Endodermal cell (in vitro differentiated cells): ENCODE measurements at regions not wholly inside any gene's neighbourhood (a gene's known extent, or its start where the extent isn't known, plus 50 kb on each side); places are given as distances from the start of the nearest gene placed in this dataset.

Source experiments
- DNase-seq: peaks from one replicate; pipeline ENCODE4 v3.0.0-alpha.2; 2017
- H3K27ac ChIP-seq: 2 replicates; pipeline ENCODE4 v1.5.1; 2013; ENCODE audit warnings: mild to moderate bottlenecking, low read depth, low read length, moderate library complexity
- H3K27me3 ChIP-seq: 2 replicates; pipeline ENCODE4 v1.6.1; 2013; ENCODE audit warnings: mild to moderate bottlenecking, low read length, moderate library complexity; ENCODE audit not compliant: insufficient read depth, control insufficient read depth, poor library complexity, severe bottlenecking
- H3K36me3 ChIP-seq: 2 replicates; pipeline ENCODE4 v1.7.0; 2013; ENCODE audit warnings: mild to moderate bottlenecking, low read length, moderate library complexity; ENCODE audit not compliant: control insufficient read depth, insufficient read depth
- H3K4me1 ChIP-seq: one replicate; pipeline ENCODE4 v1.7.0; 2013; ENCODE audit warnings: low read length; ENCODE audit not compliant: control insufficient read depth, insufficient read depth
- H3K4me3 ChIP-seq: 2 replicates; pipeline ENCODE4 v1.5.1; 2013; ENCODE audit warnings: mild to moderate bottlenecking, low read length, moderate library complexity
- H3K9ac ChIP-seq: 2 replicates; pipeline ENCODE4 v1.6.1; 2013; ENCODE audit warnings: mild to moderate bottlenecking, low read length, moderate library complexity; ENCODE audit not compliant: poor library complexity, severe bottlenecking; ENCODE audit errors: extremely low read depth
- H3K9me3 ChIP-seq: 2 replicates; pipeline ENCODE4 v1.6.1; 2013; ENCODE audit warnings: mild to moderate bottlenecking, low read length, moderate library complexity; ENCODE audit not compliant: control insufficient read depth
- H3K27ac Mint-ChIP-seq: 2 replicates; pipeline ENCODE4 v1.8.0; 2020; ENCODE audit warnings: mixed read lengths
- H3K27me3 Mint-ChIP-seq: 2 replicates; pipeline ENCODE4 v1.8.0; 2021; ENCODE audit warnings: mild to moderate bottlenecking, mixed read lengths; ENCODE audit not compliant: insufficient read depth
- H3K36me3 Mint-ChIP-seq: 2 replicates; pipeline ENCODE4 v1.8.0; 2020; ENCODE audit warnings: low read depth, mixed read lengths
- H3K4me1 Mint-ChIP-seq: 2 replicates; pipeline ENCODE4 v1.8.0; 2020; ENCODE audit warnings: mixed read lengths
- H3K4me3 Mint-ChIP-seq: 2 replicates; pipeline ENCODE4 v1.8.0; 2020; ENCODE audit warnings: mild to moderate bottlenecking, moderate library complexity, mixed read lengths
- H3K9me3 Mint-ChIP-seq: 2 replicates; pipeline ENCODE4 v1.8.0; 2020; ENCODE audit warnings: mild to moderate bottlenecking, mixed read lengths
- WGBS, 2 experiments: methylation state at CpG; one replicate each; pipeline versions ENCODE4 v1.1.5 to v1.1.7; 2013; ENCODE audit warnings: missing lambda C conversion rate in 2 of 2, mixed read lengths in 1 of 2; ENCODE audit not compliant: insufficient coverage in 1 of 2, insufficient read length in 1 of 2; 5-methylcytosine and 5-hydroxymethylcytosine counted together
- TF ChIP-seq, protein P1 (sequence below): fragments of 200-600 bp; sonication (generic); conservative IDR thresholded peaks from 2 replicates; pipeline ENCODE4 v1.5.0; 2021; ENCODE audit warnings: antibody characterized with exemption, mild to moderate bottlenecking

DNA sequence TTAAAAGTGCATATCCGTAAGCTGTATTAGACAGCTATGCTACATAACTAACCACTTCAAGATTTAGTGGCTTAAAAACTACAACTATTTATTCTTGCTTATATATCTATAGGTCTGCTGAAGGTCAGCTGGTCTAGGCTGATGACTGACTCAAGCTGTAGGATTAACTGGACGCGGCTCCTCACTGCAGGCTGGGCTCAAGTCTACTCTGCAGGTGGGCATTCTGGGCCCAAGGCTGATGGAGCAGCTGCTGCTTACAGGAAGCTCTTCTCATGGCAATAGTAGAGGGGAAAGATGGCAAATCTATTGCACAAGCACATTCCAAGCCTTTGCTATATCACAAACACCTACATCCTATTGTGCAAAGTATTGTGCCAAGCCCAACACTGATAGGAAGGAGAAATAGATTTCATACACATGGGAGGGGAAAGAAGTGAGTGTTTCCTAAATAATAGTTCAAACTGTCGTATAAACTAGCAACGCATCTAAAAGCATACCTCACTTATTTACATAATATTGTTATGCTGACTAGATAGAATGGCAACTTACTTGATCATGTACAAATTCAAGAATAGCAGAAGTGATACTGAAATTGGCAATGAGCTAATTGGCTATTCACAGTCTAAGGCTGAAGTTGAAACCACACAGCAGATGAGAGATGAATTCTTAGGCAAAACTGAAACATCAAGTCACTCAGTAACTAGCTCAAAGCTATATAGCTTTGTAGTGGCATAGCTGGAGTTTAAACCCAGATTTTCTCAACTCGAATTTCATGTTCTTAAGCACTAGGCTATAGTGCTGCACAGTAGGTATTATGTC, 263.8 kb downstream of the NKX6-1 start:
- H3K9me3 Mint-ChIP-seq, result no peaks in the 10 kb centered on the region
- no peak overlapping the region for H3K4me3 Mint-ChIP-seq
- Histone ChIP-seq H3K9ac (no peak overlapping the region), H3K27me3 (no peaks in the 10 kb centered on the region), H3K36me3 (no peaks in the 10 kb centered on the region), H3K4me1 (no peaks in the 10 kb centered on the region), H3K27ac (no peak overlapping the region), H3K4me3 (no peak overlapping the region), H3K9me3 (no peaks in the 10 kb centered on the region)
- TF ChIP-seq, protein P1, sequence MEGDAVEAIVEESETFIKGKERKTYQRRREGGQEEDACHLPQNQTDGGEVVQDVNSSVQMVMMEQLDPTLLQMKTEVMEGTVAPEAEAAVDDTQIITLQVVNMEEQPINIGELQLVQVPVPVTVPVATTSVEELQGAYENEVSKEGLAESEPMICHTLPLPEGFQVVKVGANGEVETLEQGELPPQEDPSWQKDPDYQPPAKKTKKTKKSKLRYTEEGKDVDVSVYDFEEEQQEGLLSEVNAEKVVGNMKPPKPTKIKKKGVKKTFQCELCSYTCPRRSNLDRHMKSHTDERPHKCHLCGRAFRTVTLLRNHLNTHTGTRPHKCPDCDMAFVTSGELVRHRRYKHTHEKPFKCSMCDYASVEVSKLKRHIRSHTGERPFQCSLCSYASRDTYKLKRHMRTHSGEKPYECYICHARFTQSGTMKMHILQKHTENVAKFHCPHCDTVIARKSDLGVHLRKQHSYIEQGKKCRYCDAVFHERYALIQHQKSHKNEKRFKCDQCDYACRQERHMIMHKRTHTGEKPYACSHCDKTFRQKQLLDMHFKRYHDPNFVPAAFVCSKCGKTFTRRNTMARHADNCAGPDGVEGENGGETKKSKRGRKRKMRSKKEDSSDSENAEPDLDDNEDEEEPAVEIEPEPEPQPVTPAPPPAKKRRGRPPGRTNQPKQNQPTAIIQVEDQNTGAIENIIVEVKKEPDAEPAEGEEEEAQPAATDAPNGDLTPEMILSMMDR, result no peak
- no peaks in the 10 kb centered on the region for H3K36me3 Mint-ChIP-seq
- WGBS, 2 experiments, result 86 to 100% methylated on average over 1 to 4 of the region's 6 CpGs
- H3K27ac Mint-ChIP-seq, result no peak overlapping the region
- no peaks in the 10 kb centered on the region for H3K4me1 Mint-ChIP-seq
- no peaks in the 10 kb centered on the region for H3K27me3 Mint-ChIP-seq
- peak; percentile 56 for DNase-seq

DNA sequence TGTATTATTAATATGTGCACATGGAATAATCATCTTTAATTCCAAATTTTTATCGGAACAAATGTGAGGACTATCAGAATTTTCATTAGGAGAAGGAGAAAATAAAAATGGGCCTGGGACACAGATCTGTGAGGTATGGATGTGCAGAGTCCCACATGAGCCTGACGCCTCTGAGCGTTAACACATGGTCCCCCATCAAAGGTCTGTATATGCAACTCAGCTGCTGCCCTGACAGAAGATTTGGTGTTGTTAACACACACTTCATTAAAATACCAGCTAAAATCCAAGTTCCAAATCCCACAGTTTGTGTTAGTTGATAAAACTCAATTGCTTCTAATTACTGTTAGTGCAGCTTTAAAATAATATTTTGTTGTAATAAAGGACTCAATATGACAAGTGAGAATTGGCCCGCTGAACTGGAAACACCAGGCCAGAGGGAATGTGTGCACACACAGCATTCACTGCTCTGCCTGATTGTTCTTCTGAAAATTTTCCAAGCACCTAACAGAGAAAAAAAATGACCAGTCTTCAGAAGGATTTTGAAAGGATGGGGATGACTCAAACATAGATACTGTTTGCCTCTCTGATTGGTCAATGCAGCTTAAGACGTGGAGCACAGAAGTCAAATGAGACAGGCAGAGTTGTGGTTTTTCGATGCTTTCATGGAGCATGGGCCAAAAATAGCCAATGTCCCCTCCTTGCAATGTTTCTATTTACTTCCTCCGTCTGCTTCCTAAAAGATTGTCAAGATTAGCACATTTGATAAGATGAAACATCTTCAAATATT, 266.6 kb downstream of the NKX6-1 start:
- Histone ChIP-seq H3K4me1 (no peaks in the 10 kb centered on the region), H3K4me3 (no peak overlapping the region), H3K27ac (no peak overlapping the region), H3K36me3 (no peaks in the 10 kb centered on the region), H3K9ac (no peak overlapping the region), H3K27me3 (no peaks in the 10 kb centered on the region), H3K9me3 (no peaks in the 10 kb centered on the region)
- DNase-seq, result no peak
- H3K36me3 Mint-ChIP-seq, result no peaks in the 10 kb centered on the region
- H3K4me1 Mint-ChIP-seq, result no peaks in the 10 kb centered on the region
- H3K27me3 Mint-ChIP-seq, result no peaks in the 10 kb centered on the region
- TF ChIP-seq, protein P1, result no peak
- H3K4me3 Mint-ChIP-seq, result no peak overlapping the region
- no peaks in the 10 kb centered on the region for H3K9me3 Mint-ChIP-seq
- H3K27ac Mint-ChIP-seq, result no peak overlapping the region
- 93% methylated on average over 6 to 7 of the region's 7 CpGs for WGBS, 2 experiments

GRCh38 chr4:84231539-84232055, 267.5 kb downstream of the NKX6-1 start:
- H3K36me3 ChIP-seq, result no peaks in the 10 kb centered on the region
- H3K4me1 Mint-ChIP-seq, result no peaks in the 10 kb centered on the region
- H3K9me3 ChIP-seq, result no peaks in the 10 kb centered on the region
- no peaks in the 10 kb centered on the region for H3K4me1 ChIP-seq
- no peak overlapping the region for H3K4me3 Mint-ChIP-seq
- TF ChIP-seq, protein P1, result no peak
- H3K27me3 ChIP-seq, result no peaks in the 10 kb centered on the region
- no peaks in the 10 kb centered on the region for H3K36me3 Mint-ChIP-seq
- peaks cover 3% of the 10 kb centered on the region for H3K27me3 Mint-ChIP-seq
- 83 to 84% methylated on average over 2 of the region's 2 CpGs for WGBS, 2 experiments
- no peak overlapping the region for H3K9ac ChIP-seq
- H3K4me3 ChIP-seq, result no peak overlapping the region
- no peak overlapping the region for H3K27ac ChIP-seq
- H3K9me3 Mint-ChIP-seq, result no peaks in the 10 kb centered on the region
- peak; percentile 46 for DNase-seq
- H3K27ac Mint-ChIP-seq, result no peak overlapping the region
